NCI-H1417 (cell line): ENCODE measurements at regions not wholly inside any gene's neighbourhood (a gene's known extent, or its start where the extent isn't known, plus 50 kb on each side); places are given as distances from the start of the nearest gene placed in this dataset.

Experiments used
- DNase-seq, 3 experiments: peaks; one replicate each; lab custom pipeline; 2025; lab: John Stamatoyannopoulos, UW

DNA sequence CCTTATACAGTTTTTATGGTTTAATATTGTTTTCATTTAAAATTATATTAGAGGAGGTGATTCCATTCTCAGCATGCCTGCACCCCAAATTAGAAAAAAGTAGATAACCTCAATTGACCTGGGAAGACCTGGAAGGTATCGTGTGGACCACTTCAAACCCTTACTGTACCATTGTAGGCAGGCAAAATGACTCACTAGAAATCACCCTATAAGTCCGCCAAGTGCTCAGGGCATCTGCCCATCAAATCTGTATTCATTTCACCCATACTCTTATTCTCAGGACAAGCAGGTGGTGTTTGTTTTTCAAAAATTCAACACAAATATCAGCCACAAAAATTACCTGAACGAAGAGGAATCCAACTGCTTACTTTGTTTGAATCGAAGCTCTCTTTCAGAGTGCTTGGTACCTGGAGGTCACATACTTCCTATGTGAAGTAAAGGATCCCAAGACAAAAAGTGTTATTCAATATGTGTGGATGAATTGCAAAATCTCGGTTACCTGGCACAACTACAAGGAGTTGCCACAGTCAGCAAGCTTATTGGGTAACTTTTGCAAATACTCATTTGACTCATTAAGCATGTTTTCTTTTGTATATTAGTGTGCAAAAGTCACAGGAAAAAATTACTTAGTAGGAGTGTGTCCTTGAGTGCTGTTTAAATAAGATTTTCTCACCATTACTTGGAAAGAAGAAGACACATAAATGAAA lies 216.2 kb downstream of the ENC1 start:
- no peak for DNase-seq

DNA sequence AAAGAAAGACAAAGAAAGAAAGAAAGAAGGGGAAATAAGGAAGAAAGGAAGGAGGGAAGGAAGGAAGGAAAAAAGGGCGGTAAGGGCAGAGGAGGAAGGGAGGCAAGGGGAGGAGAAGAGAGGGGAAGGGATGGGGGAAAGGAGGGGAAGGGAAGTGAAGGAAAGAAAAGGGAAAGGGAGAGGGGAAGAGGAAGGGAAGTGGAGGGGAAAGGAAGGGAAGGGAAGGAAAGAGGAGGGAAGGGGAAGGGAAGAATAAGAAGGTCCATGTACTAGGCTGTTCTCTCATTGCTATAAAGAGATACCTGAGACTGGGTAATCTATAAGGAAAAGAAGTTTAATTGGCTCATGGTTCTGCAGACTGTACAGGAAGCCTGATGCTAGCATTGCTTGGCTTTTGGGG lies 217.1 kb downstream of the ENC1 start:
- DNase-seq: no peak

DNA sequence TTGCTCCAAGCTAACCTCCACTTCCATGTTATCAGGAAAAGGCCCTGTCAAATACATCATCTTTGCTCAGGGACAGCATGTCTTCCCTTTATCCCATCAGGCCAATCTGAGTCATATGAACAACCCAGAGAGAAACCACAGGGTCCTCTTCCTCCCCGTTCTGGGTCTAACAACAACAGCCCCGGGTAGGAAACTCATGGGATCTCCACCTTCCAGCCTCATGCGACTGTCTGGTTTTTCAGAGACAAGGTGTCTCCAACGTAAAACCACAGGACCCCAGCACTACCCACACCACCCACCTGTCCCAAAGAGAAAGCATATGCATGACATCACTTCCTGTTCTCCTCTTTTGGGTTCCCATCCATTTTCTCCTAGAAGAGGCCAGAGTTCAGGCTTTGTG lies 217.9 kb downstream of the ENC1 start:
- DNase-seq: no peak

DNA sequence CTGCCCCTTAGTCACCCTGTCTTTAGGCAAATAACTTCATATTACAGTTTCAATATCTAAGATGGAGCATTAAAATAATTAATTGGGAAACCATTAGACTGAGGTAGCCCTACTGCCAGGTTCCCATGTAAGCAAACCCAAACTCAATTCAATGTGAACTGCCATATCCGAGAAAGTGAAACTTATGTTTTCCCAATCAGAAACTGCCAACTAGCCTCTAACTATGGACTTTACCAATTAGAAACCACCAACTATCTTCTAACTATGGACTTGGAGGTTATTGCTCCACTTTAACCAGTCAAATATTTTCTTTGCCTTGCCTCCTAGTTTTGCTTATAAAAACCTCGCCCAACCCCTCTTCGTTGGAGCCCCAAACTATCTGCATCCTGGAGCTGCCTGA lies 218.5 kb downstream of the ENC1 start:
- no peak for DNase-seq

DNA sequence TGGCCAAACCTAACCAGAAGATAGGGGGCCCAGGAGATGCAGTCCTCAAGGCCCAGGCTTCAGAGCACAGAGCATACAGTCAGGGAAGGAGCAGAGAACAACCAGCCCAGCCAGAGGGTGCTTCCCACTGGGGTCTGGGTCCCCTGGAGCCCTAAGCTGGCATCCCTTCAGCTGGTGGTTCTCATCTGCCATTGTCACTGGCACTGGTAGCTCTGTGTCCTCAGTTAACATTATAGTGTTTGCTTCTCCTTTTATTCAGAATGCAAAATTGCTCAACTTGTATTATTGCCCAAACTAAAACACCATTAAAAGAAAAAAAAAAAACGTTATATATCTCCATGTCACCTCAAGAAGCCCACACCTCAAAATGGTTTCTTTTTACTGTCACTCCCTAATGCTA lies 219.2 kb downstream of the ENC1 start:
- no peak for DNase-seq

DNA sequence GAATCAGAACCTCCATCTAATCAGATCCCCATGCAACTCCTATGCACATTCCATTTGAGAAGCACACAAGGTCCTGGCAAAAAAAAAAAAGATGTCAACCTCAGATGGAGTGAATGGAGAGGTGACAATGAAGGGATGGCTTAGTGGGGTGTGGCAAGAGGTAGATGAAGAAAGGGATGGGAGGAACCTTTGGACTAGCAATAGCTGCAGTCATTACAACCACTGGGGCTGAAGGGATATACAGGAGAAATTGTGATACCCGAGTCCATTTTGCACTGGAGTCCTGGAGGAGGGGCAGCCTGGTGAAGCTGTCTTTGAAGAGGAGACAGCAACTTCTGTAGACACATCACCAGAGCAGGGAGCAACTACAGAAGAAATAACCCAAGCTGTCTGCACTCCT lies 219.6 kb downstream of the ENC1 start:
- DNase-seq: no peak

DNA sequence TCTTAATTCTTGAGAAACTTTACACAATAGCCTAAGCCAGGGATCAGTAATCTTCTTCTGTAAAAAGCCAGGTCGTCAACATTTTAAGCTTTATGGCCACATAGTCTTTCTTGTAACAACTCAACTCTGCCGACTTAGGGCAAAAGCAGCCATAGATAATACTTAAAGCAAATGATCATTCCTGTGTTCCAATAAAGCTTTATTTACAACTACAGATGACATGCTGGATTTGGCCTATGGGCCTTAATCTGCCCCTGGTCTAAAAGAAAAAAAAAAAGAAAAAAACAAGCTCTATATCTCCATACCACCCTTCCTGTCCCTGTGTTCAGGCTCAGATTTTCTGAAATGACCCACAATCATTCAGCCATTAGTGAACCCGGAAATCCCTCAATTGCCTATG lies 220.3 kb downstream of the ENC1 start:
- DNase-seq: no peak

DNA sequence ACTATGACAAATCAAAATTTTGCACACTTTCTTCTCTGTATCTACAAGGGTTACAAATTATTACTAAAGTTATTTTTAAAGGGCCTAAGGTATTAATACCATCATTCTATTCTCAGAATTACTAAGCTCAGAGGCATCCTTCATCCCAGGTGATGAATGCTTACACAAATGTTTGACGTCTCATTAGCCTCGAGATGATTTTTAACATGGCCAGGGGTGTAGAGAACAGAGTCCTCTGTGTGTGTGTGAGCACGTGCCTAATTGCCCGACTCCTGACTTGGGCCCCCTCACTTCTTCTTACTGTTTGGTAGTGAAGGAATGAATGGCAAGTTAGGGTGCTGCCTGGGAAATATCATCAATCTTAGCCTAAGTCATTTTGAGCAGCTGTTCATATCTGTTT lies 221.1 kb downstream of the ENC1 start:
- DNase-seq: no peak

DNA sequence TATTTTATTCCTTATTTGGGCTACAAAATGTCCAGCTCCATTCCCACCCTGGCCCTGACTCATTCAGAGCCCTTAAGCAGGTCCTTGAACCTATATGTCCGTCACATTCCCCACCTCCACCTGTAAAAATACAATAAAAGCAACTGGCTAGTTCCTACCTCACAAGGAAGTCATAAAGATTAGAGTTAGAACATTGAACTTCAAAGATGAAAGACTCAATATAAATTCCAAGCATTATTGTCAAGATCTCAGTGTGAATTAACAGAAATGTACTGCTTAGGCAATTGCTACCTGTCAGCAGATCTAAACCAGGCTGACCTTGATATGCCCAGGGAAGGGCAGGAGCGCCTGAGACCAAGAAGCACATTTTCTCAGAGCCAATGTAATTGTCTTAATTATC lies 221.8 kb downstream of the ENC1 start:
- no peak for DNase-seq

DNA sequence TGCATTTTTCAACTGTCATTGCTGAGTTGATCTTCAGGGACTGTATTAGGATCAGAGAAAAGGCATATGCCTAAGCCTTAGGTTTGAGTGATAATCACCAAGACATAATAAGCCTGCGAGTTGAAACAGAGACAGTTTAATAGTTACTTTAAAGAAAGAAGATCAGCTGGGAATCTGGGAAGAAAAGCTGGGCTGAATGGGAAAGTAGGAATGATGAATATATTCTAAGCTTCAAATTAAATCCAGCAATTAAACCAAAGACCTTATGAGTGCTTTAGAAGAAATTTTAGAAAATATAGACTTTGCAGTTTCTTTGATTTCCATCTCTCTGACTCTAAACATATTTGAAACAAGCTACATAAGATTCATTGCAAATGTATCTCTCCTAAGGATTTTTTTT lies 222.3 kb downstream of the ENC1 start:
- DNase-seq: no peak

DNA sequence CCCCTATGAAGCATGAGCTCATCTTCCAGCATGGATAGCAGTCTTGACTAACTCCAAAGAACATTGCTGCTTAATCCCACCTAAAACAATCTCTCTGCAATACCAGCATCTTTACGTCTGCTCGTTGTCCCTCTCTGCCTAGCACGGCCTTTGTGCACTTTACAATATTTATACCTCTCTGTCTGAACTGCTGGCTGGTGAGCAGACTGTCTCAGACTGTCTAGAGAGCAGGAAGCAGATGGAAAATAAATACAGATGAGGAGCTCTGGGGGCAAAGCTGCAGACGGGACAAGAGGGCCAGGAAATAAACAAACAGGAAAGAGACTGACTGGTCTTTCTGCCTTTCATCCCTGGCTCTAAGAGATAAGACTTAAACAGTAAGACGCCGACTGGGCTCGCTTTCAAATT lies 224.8 kb downstream of the ENC1 start:
- DNase-seq: peak in 2 of 3 experiments; percentile 6 to 9

DNA sequence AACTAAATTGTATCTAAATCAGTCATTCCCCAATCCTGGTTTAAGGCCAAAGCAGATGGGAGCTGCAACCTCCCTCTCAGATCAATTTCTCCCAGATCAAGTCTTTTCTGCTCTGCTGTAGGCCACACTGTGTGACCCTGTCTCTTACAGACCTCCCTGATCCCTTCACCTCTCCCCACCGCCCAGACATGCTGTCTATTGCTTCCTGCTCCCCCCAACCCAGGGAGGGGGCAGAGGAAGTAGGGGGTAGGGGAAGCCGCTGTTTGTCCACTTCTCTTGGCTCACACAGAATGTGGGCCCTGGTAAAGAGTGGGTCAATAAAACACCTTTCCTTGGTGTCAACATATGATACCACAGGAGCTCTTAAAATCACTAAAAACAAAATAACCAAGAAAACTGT lies 226.3 kb downstream of the ENC1 start:
- no peak for DNase-seq

DNA sequence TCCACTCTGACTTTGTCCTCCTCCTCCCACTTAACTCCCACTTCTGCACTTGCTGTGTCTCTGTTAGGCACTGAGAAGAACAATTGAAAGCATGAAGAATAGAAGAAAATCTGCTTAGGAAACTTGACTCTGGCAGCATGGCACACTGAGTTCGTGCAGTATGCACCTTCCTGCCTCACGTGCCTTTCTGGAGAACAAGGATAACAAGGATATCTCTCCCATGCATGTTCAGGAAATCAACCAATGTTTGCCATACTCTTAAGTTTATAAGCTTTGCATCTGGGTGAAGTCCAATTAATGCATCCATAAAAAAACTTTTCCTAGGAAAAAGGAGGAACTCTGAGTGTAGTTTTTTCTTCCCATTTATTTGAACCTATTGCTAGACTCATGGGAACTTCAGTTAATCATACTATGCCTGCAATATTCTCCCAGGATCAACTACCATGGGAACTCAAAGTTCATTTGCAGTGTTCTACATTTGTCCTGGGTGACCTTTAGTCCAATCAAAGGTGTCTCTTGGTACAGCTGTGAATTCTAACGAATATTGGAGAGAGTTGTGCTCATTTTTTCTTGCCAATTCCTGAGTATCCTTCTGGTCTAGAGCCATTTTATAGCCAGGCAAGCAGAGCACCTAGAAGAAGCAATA lies 227.0 kb downstream of the ENC1 start:
- DNase-seq: no peak

DNA sequence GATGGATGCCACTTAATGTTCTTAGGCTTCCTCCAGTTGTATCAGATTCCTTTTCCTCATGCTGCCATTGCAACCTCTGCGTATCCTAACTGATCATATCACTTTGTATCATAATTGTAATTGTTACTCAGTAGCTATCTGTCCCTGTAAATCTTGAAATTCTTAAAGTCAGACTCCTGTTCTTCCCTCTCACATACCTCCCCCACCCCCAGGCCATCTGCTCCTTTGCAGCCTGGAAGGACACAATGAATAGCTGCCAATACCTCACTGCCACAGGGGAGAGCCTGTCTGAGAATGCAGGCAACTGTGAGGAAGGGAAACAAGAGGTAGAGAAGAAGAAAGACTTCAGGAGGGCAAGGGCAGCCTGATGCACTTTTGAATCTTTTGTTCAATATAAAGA lies 228.5 kb downstream of the ENC1 start:
- DNase-seq: peak in 1 of 3 experiments; percentile 16

DNA sequence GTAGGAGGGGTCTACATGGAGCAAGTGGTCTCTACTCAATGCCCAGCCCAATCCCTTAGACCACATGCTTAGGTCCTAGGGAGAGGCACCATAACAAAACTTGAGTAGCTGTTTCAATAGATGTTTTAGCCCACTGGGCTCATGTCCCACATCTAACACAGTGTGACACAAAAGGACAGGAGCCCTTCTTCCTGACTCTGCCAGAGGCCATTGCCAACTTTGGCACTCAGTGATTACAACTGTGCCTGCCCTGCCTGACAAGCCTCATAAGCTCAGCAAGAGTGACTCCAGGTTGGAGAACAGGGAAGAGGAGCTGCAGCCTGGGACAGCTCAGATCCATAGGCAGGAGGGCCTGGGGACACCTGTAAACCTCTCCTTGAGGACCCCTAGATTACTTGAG lies 230.8 kb downstream of the ENC1 start:
- no peak for DNase-seq

DNA sequence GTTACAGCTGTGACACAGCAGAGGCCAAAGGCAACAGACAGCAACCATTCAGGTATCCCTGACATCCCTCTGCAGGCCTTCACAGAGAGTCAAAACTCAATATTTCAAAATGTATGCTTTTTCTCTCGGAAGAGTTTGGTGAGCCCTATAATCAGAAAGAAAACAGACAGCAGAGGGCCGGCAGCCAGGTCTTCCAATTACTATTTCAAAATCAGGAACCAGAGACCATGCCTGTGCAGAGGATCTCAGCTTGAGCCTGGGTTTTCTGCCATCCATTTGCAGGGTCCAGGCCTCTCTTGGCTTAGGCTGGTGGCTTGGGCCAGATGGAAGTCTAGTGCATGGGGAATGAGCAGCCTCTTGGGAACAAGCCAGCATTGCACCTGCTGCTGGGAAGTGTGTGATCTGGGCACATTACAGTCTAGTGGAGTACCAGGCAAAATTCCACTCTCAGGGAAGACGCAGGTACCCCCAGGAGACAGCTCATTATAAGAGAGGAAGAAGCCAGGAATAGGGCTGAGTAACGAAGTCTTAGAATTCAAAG lies 231.3 kb downstream of the ENC1 start:
- DNase-seq: peak in 2 of 3 experiments; percentile 15 to 68

DNA sequence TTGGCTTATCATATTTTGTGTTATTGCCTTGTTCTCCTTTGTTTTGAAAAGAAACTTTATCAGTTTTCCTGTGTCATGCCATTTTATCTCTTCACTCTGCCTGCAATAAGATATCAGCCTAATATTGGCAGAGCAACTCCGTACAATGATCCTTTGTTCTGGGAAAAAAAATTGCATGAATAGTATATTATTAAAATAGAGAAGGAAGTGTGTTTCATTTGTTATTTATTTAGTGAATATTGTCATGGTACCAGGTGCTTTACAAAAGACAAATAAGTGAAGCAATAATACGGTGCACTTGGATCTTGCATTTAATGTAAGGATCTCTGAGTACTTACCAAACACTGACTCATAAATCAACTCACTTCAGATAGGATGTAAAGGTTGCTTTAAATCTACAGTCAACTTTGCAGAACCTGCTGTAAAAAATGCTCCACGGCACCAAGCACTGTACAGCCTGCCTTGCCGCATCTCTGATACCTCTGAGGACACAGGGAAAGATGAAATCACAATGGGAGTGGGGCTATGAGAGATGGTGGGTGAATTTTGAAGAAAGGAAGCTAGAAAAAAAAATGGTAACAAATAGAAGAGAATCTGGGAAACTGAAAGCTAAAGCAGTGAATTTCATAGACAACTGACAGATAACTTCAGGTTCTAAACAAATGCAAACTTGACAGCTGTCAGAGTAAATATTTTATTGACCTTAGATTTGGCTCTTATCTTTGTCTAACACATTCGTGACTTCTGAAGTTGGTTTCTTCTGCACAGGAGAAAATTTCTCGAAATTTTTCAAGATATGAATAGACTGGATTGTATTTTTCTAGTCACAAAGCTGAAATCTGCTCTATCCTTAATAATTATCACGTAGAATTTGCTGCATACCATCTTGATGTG lies 232.1 kb downstream of the ENC1 start:
- DNase-seq: peak; percentile 26 to 80 (median 61)

DNA sequence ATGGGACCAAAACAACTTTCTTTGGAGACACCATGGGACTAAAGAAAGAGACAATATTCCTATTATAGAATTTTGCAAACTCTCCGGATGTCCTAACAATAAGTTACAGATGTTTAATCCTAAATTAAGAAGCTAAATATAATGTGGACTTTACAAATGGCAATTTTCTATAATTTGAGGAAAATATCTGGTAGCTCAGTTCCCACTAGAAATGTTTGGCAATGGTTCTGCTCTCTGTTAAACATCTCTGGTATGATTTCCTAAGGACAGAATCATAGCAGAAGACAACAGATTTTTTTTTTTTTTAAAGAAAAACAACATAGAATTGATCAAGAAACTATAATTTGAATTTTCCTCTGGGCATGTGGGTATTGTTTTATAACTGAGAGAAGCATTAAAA lies 232.8 kb downstream of the ENC1 start:
- no peak for DNase-seq

DNA sequence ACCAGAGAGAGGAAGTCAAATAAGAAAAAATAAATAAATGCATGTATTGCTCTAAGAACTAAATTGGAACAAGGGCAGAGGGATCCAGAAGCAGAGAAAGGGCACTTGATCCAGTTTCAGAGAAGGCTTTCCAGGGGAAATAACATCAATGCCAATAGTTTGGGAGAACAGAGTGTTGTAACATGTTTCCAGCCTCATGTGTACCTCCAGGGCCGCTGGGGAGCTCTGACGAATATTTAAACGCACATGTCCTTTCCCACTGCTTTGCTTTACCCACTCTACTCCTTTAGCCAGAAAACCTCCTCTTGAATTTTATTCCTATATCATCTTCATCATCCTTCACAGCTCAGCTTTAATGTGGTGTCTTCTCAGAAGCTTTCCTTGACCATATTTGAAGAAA lies 233.7 kb downstream of the ENC1 start:
- no peak for DNase-seq

DNA sequence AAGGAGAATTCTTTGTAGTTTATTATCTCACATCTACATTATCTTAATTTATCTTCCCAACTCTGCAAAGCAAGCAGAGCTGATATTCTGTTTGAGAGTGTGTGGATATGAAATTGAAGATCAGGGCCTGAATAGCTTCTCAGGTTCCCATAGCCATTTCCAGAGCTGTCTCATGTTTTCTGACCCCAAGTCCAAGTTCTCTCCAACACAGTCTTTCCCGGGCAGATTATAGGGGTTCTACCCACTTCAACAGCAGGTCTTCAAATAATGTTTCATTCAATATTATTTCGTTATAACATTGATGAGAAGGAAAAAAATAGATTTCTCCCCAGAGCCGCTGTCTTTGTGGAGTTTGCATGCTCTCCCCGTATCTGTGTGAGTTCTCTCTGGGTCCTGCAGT lies 234.9 kb downstream of the ENC1 start:
- no peak for DNase-seq

DNA sequence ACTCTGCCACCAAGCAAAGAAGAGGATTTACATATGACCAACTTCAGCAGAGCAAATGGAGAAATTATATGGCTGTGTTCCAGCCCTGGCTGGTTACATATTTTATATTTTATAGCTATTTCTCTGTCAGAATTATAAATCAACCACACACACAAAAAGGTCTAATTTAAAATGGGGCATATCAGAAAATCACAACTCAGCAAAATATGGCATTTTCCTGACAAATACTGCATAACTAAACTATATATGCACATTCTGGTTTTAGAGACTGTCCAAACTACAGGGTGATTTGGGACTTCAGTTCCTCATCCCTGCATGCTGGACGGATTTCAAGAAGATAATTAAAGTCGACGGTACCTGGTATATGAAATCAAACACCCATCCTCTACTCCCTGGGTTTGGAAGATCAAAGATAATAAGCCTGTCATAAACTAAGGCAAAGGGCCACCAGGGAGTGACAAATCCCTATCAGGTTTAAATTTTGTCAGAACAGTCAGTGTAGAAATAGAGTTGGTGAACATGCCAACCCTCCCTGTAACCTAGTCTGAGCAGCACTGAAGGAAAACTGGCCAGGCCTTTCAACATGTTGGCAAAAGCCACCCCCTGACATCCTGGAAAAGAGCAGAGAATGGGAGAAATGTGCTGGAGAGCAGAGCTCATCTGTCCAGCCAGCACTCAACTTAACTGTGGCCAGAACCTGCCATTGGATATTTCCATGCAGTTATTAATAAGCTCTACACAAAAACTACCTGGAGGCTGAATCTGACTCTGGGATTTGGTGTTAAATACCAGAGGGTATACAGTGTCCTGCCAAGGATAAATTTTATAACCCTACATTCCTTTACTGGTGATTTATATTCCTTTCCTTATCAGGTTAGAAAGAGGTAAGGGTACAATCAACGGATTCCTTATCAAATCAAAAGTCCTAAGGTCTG lies 235.7 kb downstream of the ENC1 start:
- no peak for DNase-seq

DNA sequence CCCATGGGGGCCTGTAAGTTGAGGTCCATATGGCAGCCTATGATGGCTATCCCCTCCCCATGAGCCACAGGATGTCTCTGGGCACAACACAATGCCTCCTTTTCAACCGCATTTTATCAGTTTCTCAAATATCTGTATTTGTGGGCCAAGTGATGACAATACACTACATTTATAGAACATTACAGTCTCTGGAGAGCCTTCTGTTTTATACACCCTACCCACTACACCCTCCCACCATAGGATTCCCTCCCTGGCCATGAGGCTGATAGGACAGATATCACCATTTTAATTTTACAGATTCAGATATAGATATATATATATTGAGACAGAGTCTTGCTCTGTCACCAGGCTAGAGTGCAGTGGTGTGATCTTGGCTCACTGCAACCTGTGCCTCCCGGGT lies 236.8 kb downstream of the ENC1 start:
- DNase-seq: no peak
